ENCODE measurements at regions not wholly inside any gene's neighbourhood (a gene's known extent, or its start where the extent isn't known, plus 50 kb on each side); places are given as distances from the start of the nearest gene placed in this dataset.

DNA sequence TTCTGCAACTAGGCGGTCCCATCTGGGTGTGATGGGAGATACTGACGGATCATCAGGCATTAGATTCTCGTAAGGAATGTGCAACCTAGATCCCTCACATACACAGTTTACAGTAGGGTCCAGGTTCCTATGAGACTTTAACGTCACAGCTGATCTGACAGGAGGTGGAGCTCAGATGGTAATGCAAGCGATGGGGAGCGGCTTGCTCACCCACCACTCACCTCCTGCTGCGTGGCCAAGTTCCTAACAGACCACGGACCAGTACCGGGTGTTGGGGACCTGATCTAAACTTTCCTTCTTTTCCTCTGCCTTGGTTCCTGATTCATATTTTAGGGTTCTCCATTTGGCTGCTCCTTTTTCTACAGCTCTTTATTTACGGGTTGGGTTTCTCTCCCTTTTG, 479.8 kb downstream of the BCAT1 start:
- TF ChIP-seq, protein P1, sequence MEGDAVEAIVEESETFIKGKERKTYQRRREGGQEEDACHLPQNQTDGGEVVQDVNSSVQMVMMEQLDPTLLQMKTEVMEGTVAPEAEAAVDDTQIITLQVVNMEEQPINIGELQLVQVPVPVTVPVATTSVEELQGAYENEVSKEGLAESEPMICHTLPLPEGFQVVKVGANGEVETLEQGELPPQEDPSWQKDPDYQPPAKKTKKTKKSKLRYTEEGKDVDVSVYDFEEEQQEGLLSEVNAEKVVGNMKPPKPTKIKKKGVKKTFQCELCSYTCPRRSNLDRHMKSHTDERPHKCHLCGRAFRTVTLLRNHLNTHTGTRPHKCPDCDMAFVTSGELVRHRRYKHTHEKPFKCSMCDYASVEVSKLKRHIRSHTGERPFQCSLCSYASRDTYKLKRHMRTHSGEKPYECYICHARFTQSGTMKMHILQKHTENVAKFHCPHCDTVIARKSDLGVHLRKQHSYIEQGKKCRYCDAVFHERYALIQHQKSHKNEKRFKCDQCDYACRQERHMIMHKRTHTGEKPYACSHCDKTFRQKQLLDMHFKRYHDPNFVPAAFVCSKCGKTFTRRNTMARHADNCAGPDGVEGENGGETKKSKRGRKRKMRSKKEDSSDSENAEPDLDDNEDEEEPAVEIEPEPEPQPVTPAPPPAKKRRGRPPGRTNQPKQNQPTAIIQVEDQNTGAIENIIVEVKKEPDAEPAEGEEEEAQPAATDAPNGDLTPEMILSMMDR (IDR thresholded peaks at IDR 0.05): no peak
- TF ChIP-seq EZH2phosphoT487 (IDR thresholded peaks at IDR 0.05) (no peak), EZH2 (IDR thresholded peaks at IDR 0.05) (no peak)
- Histone ChIP-seq H3K27ac (no peak overlapping the region), H3F3A (ENCODE audit: low read depth) (no peaks in the 10 kb centered on the region), H3K9me3 (ENCODE audit: low read depth) (no peaks in the 10 kb centered on the region), H4K20me1 (ENCODE audit: low read depth) (no peaks in the 10 kb centered on the region), H3K4me1 (no peaks in the 10 kb centered on the region), H3K4me3 (no peak overlapping the region), H2AFZ (replicated peaks) (no peak overlapping the region), H3K79me2 (ENCODE audit: low read depth) (no peaks in the 10 kb centered on the region), H3K36me3 (no peaks in the 10 kb centered on the region), H3K27me3 (no peaks in the 10 kb centered on the region), H3K9ac (no peak overlapping the region), H3K4me2 (no peak overlapping the region)
- H3K4me1 Mint-ChIP-seq: no peaks in the 10 kb centered on the region
- H3K36me3 Mint-ChIP-seq: peaks cover 16% of the 10 kb centered on the region
- H3K4me3 Mint-ChIP-seq: no peak overlapping the region
- peaks cover 8% of the 10 kb centered on the region for H3K9me3 Mint-ChIP-seq
- no peaks in the 10 kb centered on the region for H3K27me3 Mint-ChIP-seq (ENCODE audit: insufficient read depth, low read depth)
- H3K27ac Mint-ChIP-seq: no peak overlapping the region
- no peak for DNase-seq (ENCODE audit: low spot score)

DNA sequence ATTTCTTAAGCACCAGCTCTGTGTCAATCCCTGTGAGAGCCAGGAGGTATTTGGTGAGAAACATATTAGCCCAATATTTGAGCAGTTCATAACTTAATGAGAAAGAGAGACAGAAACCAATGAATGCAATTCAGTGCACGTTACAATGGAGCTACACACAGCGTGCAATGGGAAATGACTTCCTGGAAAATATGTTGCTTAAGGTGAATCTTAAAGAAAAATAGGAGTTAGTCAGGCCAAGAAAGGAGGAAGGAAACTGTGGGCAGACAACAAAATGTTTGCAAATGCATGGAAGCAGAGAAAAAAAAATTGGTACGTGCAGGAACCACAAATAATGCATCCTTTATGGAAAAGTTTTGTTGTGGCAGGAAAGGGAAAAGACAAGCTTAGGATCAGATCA, 481.7 kb downstream of the BCAT1 start:
- Histone ChIP-seq H3K9me3 (ENCODE audit: low read depth) (no peaks in the 10 kb centered on the region), H4K20me1 (ENCODE audit: low read depth) (no peaks in the 10 kb centered on the region), H3K4me3 (no peak overlapping the region), H3F3A (ENCODE audit: low read depth) (no peaks in the 10 kb centered on the region), H2AFZ (replicated peaks) (no peak overlapping the region), H3K79me2 (ENCODE audit: low read depth) (no peaks in the 10 kb centered on the region), H3K9ac (no peak overlapping the region), H3K4me1 (no peaks in the 10 kb centered on the region), H3K36me3 (no peaks in the 10 kb centered on the region), H3K4me2 (no peak overlapping the region), H3K27me3 (no peaks in the 10 kb centered on the region), H3K27ac (no peak overlapping the region)
- Mint-ChIP-seq H3K27me3 (ENCODE audit: insufficient read depth, low read depth) (no peaks in the 10 kb centered on the region), H3K36me3 (peaks cover 16% of the 10 kb centered on the region), H3K27ac (no peak overlapping the region), H3K9me3 (peaks cover 8% of the 10 kb centered on the region), H3K4me3 (no peak overlapping the region), H3K4me1 (no peaks in the 10 kb centered on the region)
- DNase-seq (ENCODE audit: low spot score): no peak
- no peak for TF ChIP-seq EZH2 (IDR thresholded peaks at IDR 0.05)
- no peak for TF ChIP-seq EZH2phosphoT487 (IDR thresholded peaks at IDR 0.05)
- TF ChIP-seq, protein P1 (IDR thresholded peaks at IDR 0.05): no peak

GRCh38 chr12:24463375-24463774, 485.5 kb downstream of the BCAT1 start:
- TF ChIP-seq, protein P1 (IDR thresholded peaks at IDR 0.05): no peak
- TF ChIP-seq EZH2phosphoT487 (IDR thresholded peaks at IDR 0.05) (no peak), EZH2 (IDR thresholded peaks at IDR 0.05) (no peak)
- Histone ChIP-seq H3K36me3 (no peaks in the 10 kb centered on the region), H3K27ac (no peak overlapping the region), H3K9ac (no peak overlapping the region), H3F3A (ENCODE audit: low read depth) (peaks cover 6% of the 10 kb centered on the region), H4K20me1 (ENCODE audit: low read depth) (no peaks in the 10 kb centered on the region), H3K4me3 (no peak overlapping the region), H3K4me1 (peaks cover 10% of the 10 kb centered on the region), H2AFZ (replicated peaks) (no peak overlapping the region), H3K4me2 (no peak overlapping the region), H3K9me3 (ENCODE audit: low read depth) (no peaks in the 10 kb centered on the region), H3K27me3 (no peaks in the 10 kb centered on the region), H3K79me2 (ENCODE audit: low read depth) (no peaks in the 10 kb centered on the region)
- Mint-ChIP-seq H3K4me3 (no peak overlapping the region), H3K36me3 (peaks cover 11% of the 10 kb centered on the region), H3K27ac (no peak overlapping the region), H3K4me1 (peaks cover 29% of the 10 kb centered on the region), H3K9me3 (peaks cover 2% of the 10 kb centered on the region), H3K27me3 (ENCODE audit: insufficient read depth, low read depth) (no peaks in the 10 kb centered on the region)
- DNase-seq (ENCODE audit: low spot score): no peak

Data from neural progenitor cell (in vitro differentiated cells).